ENCODE measurements at regions not wholly inside any gene's neighbourhood (a gene's known extent, or its start where the extent isn't known, plus 50 kb on each side); places are given as distances from the start of the nearest gene placed in this dataset.

DNA sequence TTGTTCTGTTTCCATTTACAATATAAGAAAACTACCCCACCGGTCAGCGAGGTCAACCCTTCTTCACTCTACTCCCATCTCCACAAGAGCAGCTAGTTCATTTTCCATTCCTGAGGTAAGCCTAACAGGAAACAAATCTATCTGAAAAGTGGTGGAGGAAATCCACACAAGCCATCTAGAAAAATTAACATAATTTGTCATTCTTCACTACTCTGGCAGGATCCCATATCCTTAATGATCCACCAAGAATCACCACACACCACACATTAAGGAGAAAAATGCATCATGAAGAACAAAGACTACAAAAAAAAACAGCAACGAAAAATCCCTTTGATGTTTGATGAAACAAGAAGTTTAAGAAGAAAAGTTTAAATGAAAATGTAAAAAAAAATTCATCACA is 1771.0 kb downstream of the EFNA5 start:
- 72% methylated on average over 3 of the region's 3 CpGs for WGBS
- TF ChIP-seq GABPA (IDR thresholded peaks at IDR 0.05 in 1 of 2, conservative IDR thresholded peaks at IDR 0.05 in 1 of 2) (no peak), EGR1 (IDR thresholded peaks at IDR 0.05; ENCODE audit: low read depth in 2 of 2) (no peak), HNF4G (IDR thresholded peaks at IDR 0.05) (no peak)
- TF ChIP-seq, protein P1, sequence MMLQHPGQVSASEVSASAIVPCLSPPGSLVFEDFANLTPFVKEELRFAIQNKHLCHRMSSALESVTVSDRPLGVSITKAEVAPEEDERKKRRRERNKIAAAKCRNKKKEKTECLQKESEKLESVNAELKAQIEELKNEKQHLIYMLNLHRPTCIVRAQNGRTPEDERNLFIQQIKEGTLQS (IDR thresholded peaks at IDR 0.05), result no peak
- DNase-seq (ENCODE audit: low spot score), result no peak

DNA sequence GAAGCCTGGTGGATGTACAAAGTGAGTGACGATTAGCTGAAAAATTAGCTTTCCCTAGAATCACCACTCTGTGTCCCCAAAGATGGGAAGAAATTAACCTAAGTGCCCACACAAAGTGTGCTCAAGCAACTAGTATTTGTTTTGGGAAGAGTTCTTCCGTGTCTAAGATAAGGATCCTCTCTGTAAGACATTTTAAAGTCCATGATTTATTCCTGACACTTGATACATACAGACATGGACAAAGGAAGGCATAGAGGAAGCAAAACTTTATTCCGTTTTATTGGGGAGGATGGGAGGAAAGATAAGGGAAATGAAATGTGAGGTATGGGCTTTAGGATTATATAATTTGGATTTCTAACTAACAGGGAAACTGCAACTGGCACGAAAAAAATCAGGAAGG is 1772.6 kb downstream of the EFNA5 start:
- 42% methylated on average over 4 of the region's 4 CpGs for WGBS

More for the DNA sequence above, 1771.0 kb downstream of the EFNA5 start:
- no peaks in the 10 kb centered on the region for H3K4me1 ChIP-seq (ENCODE audit: control insufficient read depth in 4 of 4, insufficient read depth in 4 of 4, low read length in 3 of 4)
- H3K27me3 ChIP-seq (ENCODE audit: control insufficient read depth in 4 of 4, insufficient read depth in 4 of 4, low read length in 3 of 4), result no peaks in the 10 kb centered on the region
- H3K36me3 ChIP-seq (ENCODE audit: control insufficient read depth in 4 of 4, insufficient read depth in 3 of 4, low read depth in 1 of 4, low read length in 3 of 4), result no peaks in the 10 kb centered on the region
- no peak overlapping the region for H3K4me3 ChIP-seq (ENCODE audit: low read depth in 1 of 3, low read length in 3 of 3)
- no peaks in the 10 kb centered on the region for H3K9me3 ChIP-seq (ENCODE audit: control insufficient read depth in 4 of 4, low read length in 3 of 4)
- no peak overlapping the region for H3K27ac ChIP-seq (ENCODE audit: low read depth in 1 of 2, low read length in 2 of 2)
- H3K9ac ChIP-seq (ENCODE audit: low read depth in 1 of 2, low read length in 2 of 2), result no peak overlapping the region

DNA sequence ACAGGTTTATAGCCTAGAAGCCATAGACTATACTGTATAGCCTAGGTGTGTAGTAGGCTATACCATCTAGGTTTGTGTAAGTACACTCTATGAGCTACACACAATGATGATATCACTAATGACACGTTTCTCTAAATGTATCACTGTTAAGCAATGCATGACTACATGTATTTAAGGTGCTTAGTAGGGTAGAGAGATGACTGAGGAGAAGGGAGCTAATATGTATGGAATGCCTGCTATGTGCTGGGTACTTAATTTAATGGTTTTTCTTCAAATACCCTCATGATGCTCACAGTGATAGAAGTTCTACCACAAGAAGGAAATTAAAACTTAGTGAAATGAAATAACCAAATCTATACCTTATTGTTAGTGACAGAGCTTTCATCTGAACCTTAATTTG is 1785.5 kb downstream of the EFNA5 start:
- DNase-seq (ENCODE audit: low spot score), result no peak
- H3K9ac ChIP-seq (ENCODE audit: low read depth in 1 of 2, low read length in 2 of 2), result no peak overlapping the region
- WGBS, result 38% methylated on average over 1 of the region's 1 CpG
- no peaks in the 10 kb centered on the region for H3K36me3 ChIP-seq (ENCODE audit: control insufficient read depth in 4 of 4, insufficient read depth in 3 of 4, low read depth in 1 of 4, low read length in 3 of 4)
- no peaks in the 10 kb centered on the region for H3K4me1 ChIP-seq (ENCODE audit: control insufficient read depth in 4 of 4, insufficient read depth in 4 of 4, low read length in 3 of 4)
- no peaks in the 10 kb centered on the region for H3K9me3 ChIP-seq (ENCODE audit: control insufficient read depth in 4 of 4, low read length in 3 of 4)
- H3K27ac ChIP-seq (ENCODE audit: low read depth in 1 of 2, low read length in 2 of 2), result no peak overlapping the region
- H3K27me3 ChIP-seq (ENCODE audit: control insufficient read depth in 4 of 4, insufficient read depth in 4 of 4, low read length in 3 of 4), result no peaks in the 10 kb centered on the region
- H3K4me3 ChIP-seq (ENCODE audit: low read depth in 1 of 3, low read length in 3 of 3), result no peak overlapping the region
- TF ChIP-seq HNF4A (conservative IDR thresholded peaks at IDR 0.05) (no peak), EGR1 (IDR thresholded peaks at IDR 0.05; ENCODE audit: low read depth in 2 of 2) (no peak), NR2F2 (IDR thresholded peaks at IDR 0.05) (no peak), GABPA (IDR thresholded peaks at IDR 0.05 in 1 of 2, conservative IDR thresholded peaks at IDR 0.05 in 1 of 2) (no peak), SP1 (IDR thresholded peaks at IDR 0.05) (no peak), FOXA1 (IDR thresholded peaks at IDR 0.05) (no peak), TAF1 (conservative IDR thresholded peaks at IDR 0.05) (no peak), RAD21 (IDR thresholded peaks at IDR 0.05) (no peak), JUND (IDR thresholded peaks at IDR 0.05) (no peak), FOXA2 (IDR thresholded peaks at IDR 0.05) (no peak), HNF4G (IDR thresholded peaks at IDR 0.05) (no peak), YY1 (IDR thresholded peaks at IDR 0.05) (no peak), RXRA (IDR thresholded peaks at IDR 0.05) (no peak)
- TF ChIP-seq, protein P2, sequence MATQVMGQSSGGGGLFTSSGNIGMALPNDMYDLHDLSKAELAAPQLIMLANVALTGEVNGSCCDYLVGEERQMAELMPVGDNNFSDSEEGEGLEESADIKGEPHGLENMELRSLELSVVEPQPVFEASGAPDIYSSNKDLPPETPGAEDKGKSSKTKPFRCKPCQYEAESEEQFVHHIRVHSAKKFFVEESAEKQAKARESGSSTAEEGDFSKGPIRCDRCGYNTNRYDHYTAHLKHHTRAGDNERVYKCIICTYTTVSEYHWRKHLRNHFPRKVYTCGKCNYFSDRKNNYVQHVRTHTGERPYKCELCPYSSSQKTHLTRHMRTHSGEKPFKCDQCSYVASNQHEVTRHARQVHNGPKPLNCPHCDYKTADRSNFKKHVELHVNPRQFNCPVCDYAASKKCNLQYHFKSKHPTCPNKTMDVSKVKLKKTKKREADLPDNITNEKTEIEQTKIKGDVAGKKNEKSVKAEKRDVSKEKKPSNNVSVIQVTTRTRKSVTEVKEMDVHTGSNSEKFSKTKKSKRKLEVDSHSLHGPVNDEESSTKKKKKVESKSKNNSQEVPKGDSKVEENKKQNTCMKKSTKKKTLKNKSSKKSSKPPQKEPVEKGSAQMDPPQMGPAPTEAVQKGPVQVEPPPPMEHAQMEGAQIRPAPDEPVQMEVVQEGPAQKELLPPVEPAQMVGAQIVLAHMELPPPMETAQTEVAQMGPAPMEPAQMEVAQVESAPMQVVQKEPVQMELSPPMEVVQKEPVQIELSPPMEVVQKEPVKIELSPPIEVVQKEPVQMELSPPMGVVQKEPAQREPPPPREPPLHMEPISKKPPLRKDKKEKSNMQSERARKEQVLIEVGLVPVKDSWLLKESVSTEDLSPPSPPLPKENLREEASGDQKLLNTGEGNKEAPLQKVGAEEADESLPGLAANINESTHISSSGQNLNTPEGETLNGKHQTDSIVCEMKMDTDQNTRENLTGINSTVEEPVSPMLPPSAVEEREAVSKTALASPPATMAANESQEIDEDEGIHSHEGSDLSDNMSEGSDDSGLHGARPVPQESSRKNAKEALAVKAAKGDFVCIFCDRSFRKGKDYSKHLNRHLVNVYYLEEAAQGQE (IDR thresholded peaks at IDR 0.05), result no peak
- TF ChIP-seq, protein P3, sequence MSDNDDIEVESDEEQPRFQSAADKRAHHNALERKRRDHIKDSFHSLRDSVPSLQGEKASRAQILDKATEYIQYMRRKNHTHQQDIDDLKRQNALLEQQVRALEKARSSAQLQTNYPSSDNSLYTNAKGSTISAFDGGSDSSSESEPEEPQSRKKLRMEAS (IDR thresholded peaks at IDR 0.05), result no peak
- TF ChIP-seq, protein P4, sequence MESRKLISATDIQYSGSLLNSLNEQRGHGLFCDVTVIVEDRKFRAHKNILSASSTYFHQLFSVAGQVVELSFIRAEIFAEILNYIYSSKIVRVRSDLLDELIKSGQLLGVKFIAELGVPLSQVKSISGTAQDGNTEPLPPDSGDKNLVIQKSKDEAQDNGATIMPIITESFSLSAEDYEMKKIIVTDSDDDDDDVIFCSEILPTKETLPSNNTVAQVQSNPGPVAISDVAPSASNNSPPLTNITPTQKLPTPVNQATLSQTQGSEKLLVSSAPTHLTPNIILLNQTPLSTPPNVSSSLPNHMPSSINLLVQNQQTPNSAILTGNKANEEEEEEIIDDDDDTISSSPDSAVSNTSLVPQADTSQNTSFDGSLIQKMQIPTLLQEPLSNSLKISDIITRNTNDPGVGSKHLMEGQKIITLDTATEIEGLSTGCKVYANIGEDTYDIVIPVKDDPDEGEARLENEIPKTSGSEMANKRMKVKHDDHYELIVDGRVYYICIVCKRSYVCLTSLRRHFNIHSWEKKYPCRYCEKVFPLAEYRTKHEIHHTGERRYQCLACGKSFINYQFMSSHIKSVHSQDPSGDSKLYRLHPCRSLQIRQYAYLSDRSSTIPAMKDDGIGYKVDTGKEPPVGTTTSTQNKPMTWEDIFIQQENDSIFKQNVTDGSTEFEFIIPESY (IDR thresholded peaks at IDR 0.05), result no peak
- TF ChIP-seq, protein P1 (IDR thresholded peaks at IDR 0.05), result no peak
- TF ChIP-seq, protein P5, sequence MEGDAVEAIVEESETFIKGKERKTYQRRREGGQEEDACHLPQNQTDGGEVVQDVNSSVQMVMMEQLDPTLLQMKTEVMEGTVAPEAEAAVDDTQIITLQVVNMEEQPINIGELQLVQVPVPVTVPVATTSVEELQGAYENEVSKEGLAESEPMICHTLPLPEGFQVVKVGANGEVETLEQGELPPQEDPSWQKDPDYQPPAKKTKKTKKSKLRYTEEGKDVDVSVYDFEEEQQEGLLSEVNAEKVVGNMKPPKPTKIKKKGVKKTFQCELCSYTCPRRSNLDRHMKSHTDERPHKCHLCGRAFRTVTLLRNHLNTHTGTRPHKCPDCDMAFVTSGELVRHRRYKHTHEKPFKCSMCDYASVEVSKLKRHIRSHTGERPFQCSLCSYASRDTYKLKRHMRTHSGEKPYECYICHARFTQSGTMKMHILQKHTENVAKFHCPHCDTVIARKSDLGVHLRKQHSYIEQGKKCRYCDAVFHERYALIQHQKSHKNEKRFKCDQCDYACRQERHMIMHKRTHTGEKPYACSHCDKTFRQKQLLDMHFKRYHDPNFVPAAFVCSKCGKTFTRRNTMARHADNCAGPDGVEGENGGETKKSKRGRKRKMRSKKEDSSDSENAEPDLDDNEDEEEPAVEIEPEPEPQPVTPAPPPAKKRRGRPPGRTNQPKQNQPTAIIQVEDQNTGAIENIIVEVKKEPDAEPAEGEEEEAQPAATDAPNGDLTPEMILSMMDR (IDR thresholded peaks at IDR 0.05; ENCODE audit: low read depth, low read length, missing input control), result no peak

More for the DNA sequence above, 1772.6 kb downstream of the EFNA5 start:
- Histone ChIP-seq H3K27me3 (ENCODE audit: control insufficient read depth in 4 of 4, insufficient read depth in 4 of 4, low read length in 3 of 4) (no peaks in the 10 kb centered on the region), H3K9me3 (ENCODE audit: control insufficient read depth in 4 of 4, low read length in 3 of 4) (no peaks in the 10 kb centered on the region), H3K9ac (ENCODE audit: low read depth in 1 of 2, low read length in 2 of 2) (no peak overlapping the region), H3K36me3 (ENCODE audit: control insufficient read depth in 4 of 4, insufficient read depth in 3 of 4, low read depth in 1 of 4, low read length in 3 of 4) (no peaks in the 10 kb centered on the region), H3K27ac (ENCODE audit: low read depth in 1 of 2, low read length in 2 of 2) (no peak overlapping the region), H3K4me1 (ENCODE audit: control insufficient read depth in 4 of 4, insufficient read depth in 4 of 4, low read length in 3 of 4) (no peaks in the 10 kb centered on the region), H3K4me3 (ENCODE audit: low read depth in 1 of 3, low read length in 3 of 3) (no peak overlapping the region)
- no peak for DNase-seq (ENCODE audit: low spot score)
- TF ChIP-seq JUND (IDR thresholded peaks at IDR 0.05) (no peak), GABPA (IDR thresholded peaks at IDR 0.05 in 1 of 2, conservative IDR thresholded peaks at IDR 0.05 in 1 of 2) (no peak), NR2F2 (IDR thresholded peaks at IDR 0.05) (no peak), RXRA (IDR thresholded peaks at IDR 0.05) (no peak), FOXA1 (IDR thresholded peaks at IDR 0.05) (no peak)
- TF ChIP-seq, protein P1 (IDR thresholded peaks at IDR 0.05), result no peak
- TF ChIP-seq, protein P3 (IDR thresholded peaks at IDR 0.05), result no peak

Measured in liver (tissue), 8 donors.